ENCODE measurements at regions not wholly inside any gene's neighbourhood (a gene's known extent, or its start where the extent isn't known, plus 50 kb on each side); places are given as distances from the start of the nearest gene placed in this dataset.

- no peak for TF ChIP-seq CTCF (IDR thresholded peaks at IDR 0.05)
- no peak for TF ChIP-seq POLR2A (IDR thresholded peaks at IDR 0.05)
Observed at GRCh38 chr7:106462914-106463482, 178.2 kb upstream of the NAMPT start.
